Pons (tissue), 1 donor: ENCODE measurements at regions not wholly inside any gene's neighbourhood (a gene's known extent, or its start where the extent isn't known, plus 50 kb on each side); places are given as distances from the start of the nearest gene placed in this dataset.
"Not testable (repeated sequence)": the region's sequence is repeated elsewhere in the genome, so short reads cannot be mapped to it uniquely, and the experiment has no call there.

Experiments
- DNase-seq: peaks from one replicate; pipeline ENCODE4 v3.0.0-alpha.2; 2016; ENCODE audit warnings: low spot score

DNA sequence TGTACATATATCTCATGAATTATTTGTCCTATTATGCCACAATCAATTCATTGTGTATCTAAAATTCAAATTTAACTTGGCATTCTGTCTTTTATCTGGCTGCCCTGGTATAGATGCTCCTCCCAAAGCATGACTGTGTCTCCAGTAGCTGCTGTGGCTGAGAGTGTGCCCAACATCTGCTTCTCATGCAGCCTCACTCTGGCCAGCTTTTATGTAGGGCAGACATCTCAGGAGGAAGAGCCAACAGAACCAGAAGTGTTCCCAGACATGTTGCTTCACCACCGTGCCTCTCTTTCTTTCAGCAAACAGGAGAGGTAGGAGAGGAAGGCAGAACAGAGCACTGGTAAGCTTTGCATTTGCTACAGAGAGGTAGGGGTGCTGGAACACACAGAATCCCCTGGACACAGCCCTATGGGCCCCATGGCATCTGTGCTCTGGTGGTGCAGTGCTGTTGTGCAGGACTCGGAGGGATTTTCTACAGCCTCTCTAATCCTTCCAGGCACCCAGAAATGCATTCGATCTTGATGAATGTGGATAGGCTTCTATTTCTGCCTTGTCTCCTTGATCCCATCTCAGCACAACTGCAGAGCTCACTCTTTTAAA is 637.1 kb downstream of the UTRN start:
- DNase-seq = no peak

GRCh38 chr6:144922771-144923490 is 637.8 kb downstream of the UTRN start:
- DNase-seq = not testable (repeated sequence)

- DNase-seq = not testable (repeated sequence)
Measured at GRCh38 chr6:144923491-144923787, 638.3 kb downstream of the UTRN start.

- DNase-seq = no peak
Measured at GRCh38 chr6:144928847-144929246, 643.7 kb downstream of the UTRN start.

- no peak for DNase-seq
Measured at GRCh38 chr6:144929262-144929661, 644.1 kb downstream of the UTRN start.

GRCh38 chr6:144931172-144932035 is 646.3 kb downstream of the UTRN start:
- peak; percentile 27 for DNase-seq

- DNase-seq = no peak
Measured at GRCh38 chr6:144932621-144933020, 647.5 kb downstream of the UTRN start.

- DNase-seq = no peak
Measured at GRCh38 chr6:144935181-144935580, 650.0 kb downstream of the UTRN start.

DNA sequence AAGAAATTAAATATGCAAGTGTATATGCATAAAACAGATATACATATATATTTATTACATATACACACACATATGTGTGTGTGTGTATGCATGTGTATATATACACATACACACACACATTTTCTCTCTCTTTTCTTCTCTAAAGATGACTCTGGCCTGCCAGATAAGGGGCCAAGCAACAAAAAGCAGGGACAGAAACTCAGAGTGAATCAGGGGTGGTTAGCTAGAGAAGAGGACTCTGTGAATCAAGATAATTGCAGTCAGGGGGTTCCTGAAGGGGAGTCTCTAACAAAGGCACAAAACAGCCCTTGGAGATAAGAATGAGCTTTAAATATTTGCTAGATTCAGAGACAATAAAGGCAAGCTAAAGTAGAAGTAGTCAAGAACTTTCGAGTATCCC is 650.5 kb downstream of the UTRN start:
- no peak for DNase-seq

GRCh38 chr6:144936764-144937163 is 651.6 kb downstream of the UTRN start:
- no peak for DNase-seq

DNA sequence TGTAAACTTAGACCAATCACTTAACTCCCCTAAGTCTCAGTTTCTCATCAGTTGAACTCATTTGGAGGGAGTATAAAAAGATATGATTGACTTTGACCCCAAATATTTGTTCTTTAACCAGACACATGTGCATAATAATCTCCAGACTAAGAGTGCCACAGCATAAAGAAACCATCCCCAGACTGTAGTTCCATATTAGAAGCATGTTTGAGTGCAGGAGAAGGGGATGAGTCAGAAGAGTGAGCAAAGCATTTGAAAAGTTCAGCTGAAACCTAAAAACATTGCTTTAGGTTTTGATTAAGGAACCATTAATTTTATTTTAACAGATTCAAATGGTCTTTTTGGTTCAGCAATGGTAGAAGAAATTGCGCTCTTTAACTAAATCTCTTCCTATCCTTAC is 654.8 kb downstream of the UTRN start:
- no peak for DNase-seq

- no peak for DNase-seq
Measured at GRCh38 chr6:144944106-144944505, 659.0 kb downstream of the UTRN start.

- no peak for DNase-seq
Measured at GRCh38 chr6:144947398-144947976, 662.4 kb downstream of the UTRN start.

GRCh38 chr6:144951730-144952437 is 666.7 kb downstream of the UTRN start:
- no peak for DNase-seq

- no peak for DNase-seq
Measured at GRCh38 chr6:144952456-144953240, 667.5 kb downstream of the UTRN start.

GRCh38 chr6:144953552-144954240 is 668.6 kb downstream of the UTRN start:
- no peak for DNase-seq

DNA sequence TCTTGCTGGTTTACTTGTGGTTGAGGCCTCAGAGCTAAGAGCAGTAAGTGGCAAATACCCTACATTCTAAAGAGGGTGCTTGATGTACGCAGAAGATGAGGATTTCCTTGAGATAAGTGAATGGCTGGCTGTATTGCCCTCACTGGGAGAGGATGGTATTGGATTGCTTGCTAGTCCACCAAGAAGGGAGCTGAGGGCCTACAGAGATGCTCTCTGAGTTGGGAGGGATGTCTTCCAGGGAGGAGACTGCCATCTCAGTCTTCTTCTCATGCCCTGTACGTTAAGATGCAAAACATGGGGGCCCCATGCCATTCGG is 669.1 kb downstream of the UTRN start:
- DNase-seq = no peak

GRCh38 chr6:144955392-144955791 is 670.3 kb downstream of the UTRN start:
- no peak for DNase-seq

GRCh38 chr6:144955859-144956258 is 670.7 kb downstream of the UTRN start:
- no peak for DNase-seq

GRCh38 chr6:144956697-144957096 is 671.6 kb downstream of the UTRN start:
- DNase-seq = not testable (repeated sequence)
